ENCODE measurements at regions not wholly inside any gene's neighbourhood (a gene's known extent, or its start where the extent isn't known, plus 50 kb on each side); places are given as distances from the start of the nearest gene placed in this dataset.

GRCh38 chr14:101173698-101174521 lies 270.4 kb upstream of the RTL1 start:
- TF ChIP-seq SIN3A (IDR thresholded peaks at IDR 0.05; ENCODE audit: borderline replicate concordance, insufficient read depth, low read depth, low read length) (no peak), CTCF (IDR thresholded peaks at IDR 0.05) (no peak), POLR2AphosphoS5 (IDR thresholded peaks at IDR 0.05; ENCODE audit: low read depth, low read length) (no peak), REST (IDR thresholded peaks at IDR 0.05; ENCODE audit: insufficient read depth in 1 of 2, low read depth in 2 of 2, low read length in 1 of 2) (no peak), TCF7L2 (IDR thresholded peaks at IDR 0.05; ENCODE audit: low read depth, low read length) (no peak)
- DNase-seq (ENCODE audit: low read depth, low spot score) (no peak), ATAC-seq (peak; percentile 41; the same call in 1 of the 2 replicates)
- in situ Hi-C loops (cut with HindIII; ENCODE audit: low pct_unique_long_range_greater_than_20kb, low sequenced_read_pairs) (no loop called here), intact Hi-C loops (cut with micrococcal nuclease; ENCODE audit: unreplicated experiment) (no loop called here)
- no peak overlapping the region for H3K27ac ChIP-seq (ENCODE audit: low read length)
- H3K4me3 ChIP-seq (ENCODE audit: low read depth in 2 of 2, low read length in 2 of 2): no peak overlapping the region
- POLR2A ChIA-PET: no interaction called here
- no peaks in the 10 kb centered on the region for H3K27me3 ChIP-seq (ENCODE audit: control insufficient read depth, insufficient read depth, low read length)
- no peaks in the 10 kb centered on the region for H3K4me1 ChIP-seq (ENCODE audit: control insufficient read depth, insufficient read depth, low read length)
- no TSS peak for BruUV-seq (replicated peaks)
- CTCF ChIA-PET: no interaction called here
- H3K36me3 ChIP-seq (ENCODE audit: control insufficient read depth, insufficient read depth, low read length): no peaks in the 10 kb centered on the region
- no peaks in the 10 kb centered on the region for H3K9me3 ChIP-seq (ENCODE audit: control insufficient read depth, insufficient read depth, low read depth, low read length)

- Histone ChIP-seq H3K27me3 (ENCODE audit: control insufficient read depth, insufficient read depth, low read length) (no peaks in the 10 kb centered on the region), H3K4me3 (ENCODE audit: low read depth in 2 of 2, low read length in 2 of 2) (no peak overlapping the region), H3K9me3 (ENCODE audit: control insufficient read depth, insufficient read depth, low read depth, low read length) (no peaks in the 10 kb centered on the region), H3K36me3 (ENCODE audit: control insufficient read depth, insufficient read depth, low read length) (no peaks in the 10 kb centered on the region), H3K4me1 (ENCODE audit: control insufficient read depth, insufficient read depth, low read length) (no peaks in the 10 kb centered on the region), H3K27ac (ENCODE audit: low read length) (no peak overlapping the region)
- ATAC-seq (no peak), DNase-seq (ENCODE audit: low read depth, low spot score) (no peak)
- no peak for TF ChIP-seq SIN3A (IDR thresholded peaks at IDR 0.05; ENCODE audit: borderline replicate concordance, insufficient read depth, low read depth, low read length)
- TF ChIP-seq POLR2AphosphoS5 (IDR thresholded peaks at IDR 0.05; ENCODE audit: low read depth, low read length): no peak
- TF ChIP-seq CTCF (IDR thresholded peaks at IDR 0.05): no peak
- no peak for TF ChIP-seq REST (IDR thresholded peaks at IDR 0.05; ENCODE audit: insufficient read depth in 1 of 2, low read depth in 2 of 2, low read length in 1 of 2)
- TF ChIP-seq TCF7L2 (IDR thresholded peaks at IDR 0.05; ENCODE audit: low read depth, low read length): no peak
- ChIA-PET POLR2A (no interaction called here), CTCF (no interaction called here)
- intact Hi-C loops (cut with micrococcal nuclease; ENCODE audit: unreplicated experiment) (no loop called here), in situ Hi-C loops (cut with HindIII; ENCODE audit: low pct_unique_long_range_greater_than_20kb, low sequenced_read_pairs) (no loop called here)
- BruUV-seq (replicated peaks): no TSS peak
Measured at GRCh38 chr14:101174522-101174838, 271.0 kb upstream of the RTL1 start.

All from Panc1 (cell line).